Keratinocyte (primary cell): ENCODE measurements at regions not wholly inside any gene's neighbourhood (a gene's known extent, or its start where the extent isn't known, plus 50 kb on each side); places are given as distances from the start of the nearest gene placed in this dataset.

Experiments used
- DNase-seq: peaks from one replicate; pipeline ENCODE4 v3.0.0-alpha.2; 2011; ENCODE audit warnings: low read depth, missing footprints, low spot score
- FAIRE-seq: peaks from 2 replicates; lab custom pipeline; 2011; peaks lifted over from hg19 to GRCh38; lab: Jason Lieb, UNC
- H2AFZ ChIP-seq: 2 replicates; pipeline ENCODE4 v1.6.0; 2012; ENCODE audit warnings: low read length, control low read depth, inconsistent platforms; ENCODE audit not compliant: control insufficient read depth
- H3K27ac ChIP-seq: 2 replicates; pipeline ENCODE4 v1.5.1; 2011; ENCODE audit warnings: low read length; ENCODE audit not compliant: control insufficient read depth, insufficient read depth
- H3K27me3 ChIP-seq: 3 replicates; pipeline ENCODE4 v1.6.0; 2011; ENCODE audit warnings: low read length; ENCODE audit not compliant: control insufficient read depth, insufficient read depth; ENCODE audit errors: extremely low read depth
- H3K36me3 ChIP-seq, 2 experiments: 2 replicates in 1 of 2; 3 replicates in 1 of 2; pipeline ENCODE4 v1.5.1; 2011; ENCODE audit warnings: low read length in 2 of 2, mild to moderate bottlenecking in 1 of 2; ENCODE audit not compliant: control insufficient read depth in 2 of 2, insufficient read depth in 2 of 2; ENCODE audit errors: extremely low read depth in 1 of 2
- H3K4me1 ChIP-seq: 3 replicates; pipeline ENCODE4 v1.5.1; 2011; ENCODE audit warnings: low read length; ENCODE audit not compliant: control insufficient read depth, insufficient read depth; ENCODE audit errors: extremely low read depth
- H3K4me2 ChIP-seq: 3 replicates; pipeline ENCODE4 v1.6.0; 2011; ENCODE audit warnings: low read depth, low read length; ENCODE audit not compliant: control insufficient read depth, insufficient read depth; ENCODE audit errors: extremely low read depth
- H3K4me3 ChIP-seq, 3 experiments: fragments of 200-600 bp in 1 of 3; sonication (generic) in 1 of 3; 2 replicates in 2 of 3; 3 replicates in 1 of 3; pipeline ENCODE4 v1.5.1; 2011 to 2016; ENCODE audit warnings: low read length in 3 of 3, mild to moderate bottlenecking in 3 of 3, control low read depth in 2 of 3, inconsistent platforms in 1 of 3, low read depth in 1 of 3, mixed read lengths in 1 of 3, mixed run types in 1 of 3, moderate library complexity in 1 of 3; ENCODE audit not compliant: control insufficient read depth in 2 of 3, insufficient read depth in 2 of 3; ENCODE audit errors: extremely low read depth in 1 of 3
- H3K79me2 ChIP-seq: 2 replicates; pipeline ENCODE4 v1.6.0; 2012; ENCODE audit warnings: low read length; ENCODE audit not compliant: control insufficient read depth, insufficient read depth
- H3K9ac ChIP-seq: 3 replicates; pipeline ENCODE4 v1.6.0; 2011; ENCODE audit warnings: low read length; ENCODE audit not compliant: control insufficient read depth, insufficient read depth; ENCODE audit errors: extremely low read depth
- H3K9me1 ChIP-seq: 3 replicates; pipeline ENCODE4 v1.6.0; 2011; ENCODE audit warnings: low read length; ENCODE audit not compliant: control insufficient read depth, insufficient read depth; ENCODE audit errors: extremely low read depth
- H3K9me3 ChIP-seq: 2 replicates; pipeline ENCODE4 v1.5.1; 2012; ENCODE audit warnings: low read depth, low read length; ENCODE audit not compliant: control insufficient read depth
- H4K20me1 ChIP-seq: 3 replicates; pipeline ENCODE4 v1.6.0; 2011; ENCODE audit warnings: low read length; ENCODE audit not compliant: control insufficient read depth, insufficient read depth; ENCODE audit errors: extremely low read depth
- EZH2 ChIP-seq: IDR thresholded peaks from one replicate; pipeline ENCODE4 v1.6.1; 2012; ENCODE audit warnings: inconsistent platforms, mild to moderate bottlenecking, low read length, moderate library complexity
- dilution Hi-C: fragments of 300-500 bp; cut with MboI; formaldehyde crosslinking; loops from one replicate; pipeline ENCODE4 v1.7.0; 2020; ENCODE audit warnings: low sequenced_read_pairs; ENCODE audit not compliant: extremely low pct_ligation_motif_present
- TF ChIP-seq, protein P1 (sequence below), 3 experiments: IDR thresholded peaks in 1 of 3; conservative IDR thresholded peaks in 1 of 3; optimal IDR thresholded peaks in 1 of 3; 2 replicates in 2 of 3; 3 replicates in 1 of 3; pipeline versions ENCODE3 to v1.5.1; 2011; ENCODE audit warnings: low read length in 3 of 3, mild to moderate bottlenecking in 3 of 3, moderate library complexity in 2 of 3, control low read depth in 1 of 3, inconsistent platforms in 1 of 3; ENCODE audit not compliant: insufficient read depth in 2 of 3; ENCODE audit errors: extremely low read depth in 1 of 3

DNA sequence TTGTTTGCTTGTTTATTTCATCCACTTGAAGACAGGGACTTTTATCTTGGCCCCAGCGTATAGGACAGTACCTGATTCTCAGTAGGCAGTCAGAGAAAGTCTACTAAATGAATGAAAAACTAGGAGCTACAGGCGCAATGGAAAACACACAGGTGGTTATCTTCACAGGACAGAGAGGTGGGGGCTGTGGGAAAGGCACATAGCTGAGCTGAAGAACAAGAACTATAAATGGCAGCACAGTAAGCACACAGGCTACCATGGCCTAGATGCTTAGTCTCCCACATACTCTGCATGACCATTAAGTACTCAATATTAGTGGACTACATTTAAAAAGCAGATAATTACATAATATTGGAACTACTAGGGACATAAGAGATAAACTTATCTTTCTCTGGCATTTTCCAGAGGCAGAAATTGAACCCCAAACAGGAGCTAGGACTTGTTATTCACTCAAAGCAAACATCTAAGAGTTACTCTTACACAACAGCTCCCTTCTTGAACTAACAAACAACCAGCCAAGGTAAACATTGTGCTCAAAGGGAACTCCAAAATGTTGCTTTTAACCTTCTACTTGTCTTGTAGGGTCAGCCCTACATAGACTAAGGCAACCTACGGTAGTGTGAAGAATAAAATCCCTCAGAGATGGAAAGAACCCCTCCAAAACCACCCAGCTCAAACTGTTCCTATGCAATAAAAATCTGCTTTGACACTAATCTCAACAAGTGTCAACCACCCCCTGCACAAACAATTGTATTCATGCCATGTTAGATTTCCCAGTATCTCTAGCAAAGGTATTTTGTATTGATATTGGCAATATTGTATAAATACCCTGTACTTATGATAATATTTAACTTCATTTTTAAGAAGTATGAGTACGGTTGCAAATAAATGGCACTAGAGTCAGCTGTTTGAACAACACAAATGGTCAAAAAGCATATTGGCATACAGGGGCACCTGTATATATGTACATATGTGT, 593.6 kb downstream of the KLHL13 start:
- no peak overlapping the region for H3K4me2 ChIP-seq
- FAIRE-seq: no peak
- dilution Hi-C loops: no loop called here

DNA sequence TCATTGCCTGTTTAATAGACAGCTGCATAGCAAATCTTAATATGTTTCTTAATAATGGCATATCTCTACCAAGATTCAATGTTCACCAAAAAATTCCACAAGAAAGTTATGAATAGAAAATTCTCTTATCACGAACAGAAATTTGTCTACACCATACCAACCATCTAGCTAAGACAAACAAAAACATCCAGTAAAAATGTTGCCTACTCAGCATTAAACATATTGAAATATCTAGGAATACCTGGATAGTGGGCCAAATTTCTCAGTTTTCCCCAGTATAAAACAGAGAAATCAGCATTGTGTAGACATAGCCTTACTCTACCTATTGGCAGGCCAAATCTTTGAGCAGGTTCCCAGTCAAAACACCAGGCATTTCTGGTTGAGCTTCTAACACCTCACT, 598.6 kb downstream of the KLHL13 start:
- Histone ChIP-seq H2AFZ (no peak overlapping the region), H3K9ac (no peak overlapping the region), H3K4me2 (no peak overlapping the region), H3K27me3 (no peaks in the 10 kb centered on the region), H3K27ac (no peak overlapping the region), H3K9me3 (no peaks in the 10 kb centered on the region), H4K20me1 (no peaks in the 10 kb centered on the region), H3K4me3 (no peak overlapping the region), H3K9me1 (no peaks in the 10 kb centered on the region), H3K36me3 (no peaks in the 10 kb centered on the region), H3K79me2 (no peaks in the 10 kb centered on the region), H3K4me1 (no peaks in the 10 kb centered on the region)
- DNase-seq (no peak), FAIRE-seq (no peak)
- dilution Hi-C loops: no loop called here
- TF ChIP-seq EZH2: no peak
- TF ChIP-seq, protein P1, sequence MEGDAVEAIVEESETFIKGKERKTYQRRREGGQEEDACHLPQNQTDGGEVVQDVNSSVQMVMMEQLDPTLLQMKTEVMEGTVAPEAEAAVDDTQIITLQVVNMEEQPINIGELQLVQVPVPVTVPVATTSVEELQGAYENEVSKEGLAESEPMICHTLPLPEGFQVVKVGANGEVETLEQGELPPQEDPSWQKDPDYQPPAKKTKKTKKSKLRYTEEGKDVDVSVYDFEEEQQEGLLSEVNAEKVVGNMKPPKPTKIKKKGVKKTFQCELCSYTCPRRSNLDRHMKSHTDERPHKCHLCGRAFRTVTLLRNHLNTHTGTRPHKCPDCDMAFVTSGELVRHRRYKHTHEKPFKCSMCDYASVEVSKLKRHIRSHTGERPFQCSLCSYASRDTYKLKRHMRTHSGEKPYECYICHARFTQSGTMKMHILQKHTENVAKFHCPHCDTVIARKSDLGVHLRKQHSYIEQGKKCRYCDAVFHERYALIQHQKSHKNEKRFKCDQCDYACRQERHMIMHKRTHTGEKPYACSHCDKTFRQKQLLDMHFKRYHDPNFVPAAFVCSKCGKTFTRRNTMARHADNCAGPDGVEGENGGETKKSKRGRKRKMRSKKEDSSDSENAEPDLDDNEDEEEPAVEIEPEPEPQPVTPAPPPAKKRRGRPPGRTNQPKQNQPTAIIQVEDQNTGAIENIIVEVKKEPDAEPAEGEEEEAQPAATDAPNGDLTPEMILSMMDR (optimal IDR thresholded peaks at IDR 0.05 in 1 of 3, IDR thresholded peaks at IDR 0.05 in 1 of 3, conservative IDR thresholded peaks at IDR 0.05 in 1 of 3; ENCODE audit: extremely low read depth in 1 of 3, insufficient read depth in 2 of 3, low read length in 3 of 3): no peak

More for the DNA sequence above, 593.6 kb downstream of the KLHL13 start:
- Histone ChIP-seq H3K79me2 (no peaks in the 10 kb centered on the region), H3K9ac (no peak overlapping the region), H2AFZ (no peak overlapping the region), H3K9me3 (no peaks in the 10 kb centered on the region), H3K36me3 (no peaks in the 10 kb centered on the region), H4K20me1 (no peaks in the 10 kb centered on the region), H3K27me3 (no peaks in the 10 kb centered on the region), H3K27ac (no peak overlapping the region), H3K4me3 (no peak overlapping the region), H3K4me1 (no peaks in the 10 kb centered on the region), H3K9me1 (no peaks in the 10 kb centered on the region)
- no peak for DNase-seq
- TF ChIP-seq, protein P1 (optimal IDR thresholded peaks at IDR 0.05 in 1 of 3, IDR thresholded peaks at IDR 0.05 in 1 of 3, conservative IDR thresholded peaks at IDR 0.05 in 1 of 3; ENCODE audit: extremely low read depth in 1 of 3, insufficient read depth in 2 of 3, low read length in 3 of 3): no peak
- no peak for TF ChIP-seq EZH2
